Mucosa of stomach (tissue), 1 donor: ENCODE measurements at regions not wholly inside any gene's neighbourhood (a gene's known extent, or its start where the extent isn't known, plus 50 kb on each side); places are given as distances from the start of the nearest gene placed in this dataset.

Source experiments
- H3K27me3 ChIP-seq: one replicate; pipeline ENCODE4 v1.7.0; 2013; ENCODE audit warnings: mild to moderate bottlenecking, low read length; ENCODE audit not compliant: control insufficient read depth, insufficient read depth
- H3K36me3 ChIP-seq: one replicate; pipeline ENCODE4 v1.7.0; 2013; ENCODE audit warnings: low read length; ENCODE audit not compliant: control insufficient read depth, insufficient read depth
- H3K4me1 ChIP-seq: one replicate; pipeline ENCODE4 v1.7.0; 2013; ENCODE audit warnings: mild to moderate bottlenecking, low read length; ENCODE audit not compliant: control insufficient read depth, insufficient read depth
- H3K4me3 ChIP-seq: one replicate; pipeline ENCODE4 v1.7.0; 2013; ENCODE audit warnings: low read length
- H3K9ac ChIP-seq: one replicate; pipeline ENCODE4 v1.7.0; 2013; ENCODE audit warnings: mild to moderate bottlenecking, low read length, moderate library complexity
- H3K9me3 ChIP-seq: one replicate; pipeline ENCODE4 v1.7.0; 2013; ENCODE audit warnings: mild to moderate bottlenecking, low read length, moderate library complexity; ENCODE audit not compliant: control insufficient read depth
- donor health status: Pancreatic carcinoma.

DNA sequence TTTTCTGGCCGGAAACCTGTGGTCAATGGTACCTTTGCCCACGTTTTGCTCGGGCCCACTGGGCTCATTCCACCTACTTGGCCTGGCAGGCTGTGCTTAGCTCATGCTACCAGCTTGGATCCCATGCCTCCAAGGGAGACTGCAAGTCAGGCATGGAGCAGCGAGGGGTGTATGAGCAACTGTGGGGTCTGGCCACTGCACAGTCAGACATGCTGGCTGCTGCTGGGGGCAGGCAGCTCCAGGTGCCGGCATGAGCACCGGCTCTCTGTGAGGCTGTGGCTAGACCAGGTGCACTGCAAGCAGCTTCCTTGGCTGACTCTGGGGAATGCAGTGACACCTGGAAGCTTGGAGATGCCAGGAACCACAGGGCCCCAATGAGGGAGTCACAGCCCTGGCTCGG lies 161.1 kb upstream of the DUSP10 start:
- Histone ChIP-seq H3K27me3 (no peaks in the 10 kb centered on the region), H3K9me3 (no peaks in the 10 kb centered on the region), H3K9ac (no peak overlapping the region), H3K36me3 (no peaks in the 10 kb centered on the region), H3K4me3 (no peak overlapping the region), H3K4me1 (no peaks in the 10 kb centered on the region)

DNA sequence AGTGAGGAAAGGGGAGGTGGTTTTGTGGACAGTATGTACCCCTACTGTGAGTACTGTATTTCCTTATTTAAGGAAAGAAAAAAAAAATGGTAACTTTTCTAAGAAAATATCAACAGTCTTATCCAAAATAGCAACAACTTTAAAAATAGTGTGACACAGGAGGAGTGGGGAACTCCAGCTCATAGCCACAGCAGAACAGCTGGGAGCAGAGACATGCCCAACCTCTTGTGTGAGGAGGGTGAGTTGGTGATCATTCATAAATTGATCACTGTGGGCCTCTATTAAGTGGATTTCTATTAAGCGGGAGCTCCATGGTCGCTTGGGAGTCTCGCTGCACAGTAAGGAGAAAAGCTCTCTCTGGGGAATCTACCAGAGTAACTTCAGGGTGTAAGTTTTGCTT lies 158.8 kb upstream of the DUSP10 start:
- Histone ChIP-seq H3K27me3 (no peaks in the 10 kb centered on the region), H3K9me3 (no peaks in the 10 kb centered on the region), H3K9ac (no peak overlapping the region), H3K4me3 (no peak overlapping the region), H3K4me1 (no peaks in the 10 kb centered on the region), H3K36me3 (no peaks in the 10 kb centered on the region)

DNA sequence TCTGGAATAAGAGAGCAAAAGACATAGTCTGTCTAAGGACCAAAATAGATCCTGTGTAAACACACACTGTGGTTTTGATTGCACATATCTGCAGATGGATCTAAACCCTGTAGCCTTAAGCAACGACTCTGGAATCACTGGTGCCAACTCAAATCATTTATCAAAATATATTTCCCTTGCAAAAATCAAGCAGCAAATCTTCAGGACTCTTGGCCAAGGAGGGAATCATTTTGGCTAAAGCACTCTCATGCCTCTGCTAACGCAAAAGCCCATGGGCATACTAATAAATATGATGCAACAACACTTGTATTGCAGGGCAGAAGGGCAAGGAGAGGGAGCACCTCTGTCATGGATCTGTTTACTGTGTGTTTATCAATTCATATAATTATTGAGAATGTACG lies 155.4 kb upstream of the DUSP10 start:
- no peaks in the 10 kb centered on the region for H3K27me3 ChIP-seq
- no peak overlapping the region for H3K4me3 ChIP-seq
- no peak overlapping the region for H3K9ac ChIP-seq
- no peaks in the 10 kb centered on the region for H3K9me3 ChIP-seq
- H3K4me1 ChIP-seq = no peaks in the 10 kb centered on the region
- no peaks in the 10 kb centered on the region for H3K36me3 ChIP-seq

DNA sequence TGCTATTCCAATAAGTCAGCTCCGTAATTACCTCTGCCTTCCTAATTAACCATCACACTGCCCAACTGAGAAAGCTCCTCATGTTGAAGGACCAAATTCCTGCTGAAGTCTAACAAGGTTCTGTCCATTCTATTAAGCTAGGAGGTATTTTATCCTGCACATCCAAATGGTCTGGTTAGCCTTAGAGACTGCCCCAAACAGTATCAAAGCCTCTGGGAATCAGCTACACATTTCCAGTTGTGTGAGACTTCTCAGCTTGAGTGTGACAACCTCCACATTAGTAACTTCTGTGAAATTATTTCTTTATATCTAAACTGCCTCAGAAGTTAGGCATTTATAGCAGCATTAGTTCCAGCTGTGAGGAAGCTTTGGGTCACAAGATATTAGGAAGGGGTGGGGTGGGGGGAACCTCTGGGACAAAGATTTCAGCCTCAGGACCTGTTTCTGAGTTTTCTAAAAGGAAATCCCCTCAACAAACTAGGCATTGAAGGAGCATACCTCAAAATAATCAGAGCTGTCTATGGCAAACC lies 150.5 kb upstream of the DUSP10 start:
- Histone ChIP-seq H3K9ac (no peak overlapping the region), H3K9me3 (no peaks in the 10 kb centered on the region), H3K4me1 (peaks cover under 1% of the 10 kb centered on the region), H3K4me3 (no peak overlapping the region), H3K27me3 (no peaks in the 10 kb centered on the region), H3K36me3 (no peaks in the 10 kb centered on the region)

DNA sequence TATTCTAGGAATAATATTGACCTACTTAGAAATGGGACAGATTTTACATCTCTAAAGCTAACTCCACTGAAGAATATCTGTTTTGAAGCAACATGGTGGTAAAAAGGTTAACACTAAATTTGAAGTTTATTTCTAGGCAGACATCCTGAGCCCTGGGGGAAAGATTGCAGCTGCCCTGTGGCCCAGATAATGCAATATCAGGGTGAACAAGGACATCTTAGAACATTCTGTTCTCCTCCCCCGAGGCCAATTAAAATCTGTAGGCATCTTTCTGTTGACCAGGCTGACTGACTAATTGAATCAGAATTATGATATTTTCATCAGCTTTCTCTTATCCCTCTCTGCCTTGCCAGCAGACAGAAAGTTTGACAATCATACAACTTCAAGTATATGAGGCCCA lies 149.8 kb upstream of the DUSP10 start:
- Histone ChIP-seq H3K9me3 (no peaks in the 10 kb centered on the region), H3K4me1 (peaks cover 7% of the 10 kb centered on the region), H3K4me3 (no peak overlapping the region), H3K27me3 (no peaks in the 10 kb centered on the region), H3K36me3 (no peaks in the 10 kb centered on the region), H3K9ac (no peak overlapping the region)

DNA sequence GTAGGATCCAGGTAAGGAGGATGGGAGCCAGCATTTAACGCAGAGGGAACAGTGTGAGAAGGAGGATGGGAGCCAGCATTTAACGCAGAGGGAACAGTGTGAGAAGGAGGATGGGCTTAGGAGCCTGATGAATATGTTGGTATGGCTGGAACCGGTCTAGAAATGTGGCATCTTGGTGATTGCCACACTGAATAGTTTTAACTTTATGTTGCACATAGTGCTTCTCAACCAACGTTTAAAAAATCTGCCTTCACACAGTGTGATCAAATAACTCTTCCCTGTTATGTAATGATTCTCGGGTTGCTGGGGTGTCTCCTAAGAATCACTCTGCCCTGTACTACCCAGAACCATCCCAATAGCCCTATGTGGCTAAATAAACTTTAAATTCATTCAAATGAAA lies 146.9 kb upstream of the DUSP10 start:
- Histone ChIP-seq H3K9ac (no peak overlapping the region), H3K27me3 (no peaks in the 10 kb centered on the region), H3K4me3 (no peak overlapping the region), H3K9me3 (no peaks in the 10 kb centered on the region), H3K4me1 (peaks cover 9% of the 10 kb centered on the region), H3K36me3 (no peaks in the 10 kb centered on the region)

DNA sequence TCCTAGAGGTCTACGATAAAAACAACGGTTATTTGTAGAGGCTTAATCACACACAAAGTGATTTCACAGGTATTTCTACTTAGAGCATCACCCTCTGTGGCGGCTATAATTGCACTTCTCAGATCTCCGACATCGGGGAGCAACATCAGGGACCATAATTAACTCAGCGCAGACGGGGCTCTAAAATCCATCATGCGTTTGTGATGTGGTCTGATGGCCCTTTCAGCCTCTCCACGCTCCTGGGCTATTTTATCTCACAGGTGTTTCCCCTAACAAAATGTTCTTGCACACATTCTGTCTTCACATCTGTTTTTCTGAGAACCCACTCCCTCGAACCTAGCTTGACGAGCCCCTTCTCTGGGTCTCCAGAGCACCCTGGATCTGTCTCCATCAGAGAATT lies 146.3 kb upstream of the DUSP10 start:
- Histone ChIP-seq H3K27me3 (no peaks in the 10 kb centered on the region), H3K4me3 (no peak overlapping the region), H3K36me3 (no peaks in the 10 kb centered on the region), H3K9ac (no peak overlapping the region), H3K9me3 (no peaks in the 10 kb centered on the region), H3K4me1 (peaks cover 9% of the 10 kb centered on the region)

DNA sequence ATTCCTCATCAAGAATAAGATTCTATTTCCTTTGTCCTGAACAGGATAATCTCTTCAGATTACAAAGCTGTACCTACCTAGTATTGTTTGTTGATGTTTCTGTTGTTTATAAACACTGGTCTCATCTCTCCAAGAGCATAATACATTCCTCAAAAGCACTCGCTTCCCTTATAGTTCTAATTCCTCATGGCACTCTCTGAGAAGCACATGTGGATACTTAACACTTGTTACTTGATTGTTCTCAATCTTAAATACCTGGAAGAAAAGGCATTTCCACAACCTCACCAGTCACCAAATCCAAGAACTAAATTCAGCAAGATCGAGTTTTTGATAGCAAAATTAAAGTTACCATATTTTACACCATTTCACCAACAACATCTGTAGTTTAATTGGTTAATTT lies 145.9 kb upstream of the DUSP10 start:
- H3K36me3 ChIP-seq = no peaks in the 10 kb centered on the region
- no peaks in the 10 kb centered on the region for H3K27me3 ChIP-seq

DNA sequence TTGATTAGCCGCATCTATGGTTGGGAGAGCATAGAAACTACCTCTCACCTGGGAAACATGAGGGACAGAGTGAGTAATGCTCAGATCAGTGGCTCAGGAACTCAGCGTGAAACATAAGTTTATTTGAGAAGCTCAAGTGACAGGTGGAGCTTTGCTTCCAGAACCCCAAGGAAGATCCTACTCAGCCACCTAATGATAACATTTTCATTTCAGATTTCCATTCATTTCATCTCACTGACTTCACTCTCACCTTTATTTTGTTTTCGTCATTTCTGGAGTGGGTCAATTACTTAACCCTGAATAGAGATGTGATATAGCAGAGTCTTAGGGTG lies 145.5 kb upstream of the DUSP10 start:
- H3K4me1 ChIP-seq = peaks cover 9% of the 10 kb centered on the region
- H3K27me3 ChIP-seq = no peaks in the 10 kb centered on the region
- no peak overlapping the region for H3K4me3 ChIP-seq
- no peak overlapping the region for H3K9ac ChIP-seq
- H3K9me3 ChIP-seq = no peaks in the 10 kb centered on the region
- H3K36me3 ChIP-seq = no peaks in the 10 kb centered on the region

More for the DNA sequence above, 145.9 kb upstream of the DUSP10 start:
- Histone ChIP-seq H3K9me3 (no peaks in the 10 kb centered on the region), H3K4me1 (peaks cover 9% of the 10 kb centered on the region), H3K4me3 (no peak overlapping the region), H3K9ac (no peak overlapping the region)

DNA sequence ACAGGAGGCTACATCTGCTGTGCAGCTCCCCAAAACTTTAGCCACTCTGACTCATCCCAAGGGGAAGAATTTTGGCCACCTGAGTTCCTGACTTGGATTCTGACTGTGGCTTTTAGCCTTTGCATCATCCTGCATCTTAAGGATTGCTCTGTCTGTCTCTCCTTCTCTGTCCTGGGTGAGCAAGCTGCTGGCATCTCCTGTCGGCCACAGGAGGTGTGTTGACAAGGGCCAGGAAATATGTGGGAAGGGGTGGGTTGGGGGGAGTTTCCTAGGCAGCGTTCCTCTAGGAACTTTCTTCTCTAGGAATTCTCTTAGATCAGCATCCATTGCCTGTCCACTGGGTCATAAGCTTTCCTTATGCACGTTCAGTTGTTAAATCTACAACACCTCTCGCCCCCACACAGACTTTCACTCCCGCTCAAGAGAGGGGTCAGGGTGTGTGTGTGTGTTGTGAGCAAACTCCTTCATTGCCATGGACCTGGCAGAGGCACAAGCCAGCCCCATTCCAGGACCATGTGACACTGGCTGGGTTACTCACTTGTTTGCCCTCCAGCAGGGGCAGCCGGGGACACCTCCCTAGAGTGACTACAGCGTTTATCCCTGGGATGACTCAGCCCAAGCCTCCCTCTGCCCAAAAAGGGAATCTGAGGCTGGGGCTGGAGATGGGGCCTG lies 145.0 kb upstream of the DUSP10 start:
- no peak overlapping the region for H3K9ac ChIP-seq
- H3K9me3 ChIP-seq = no peaks in the 10 kb centered on the region
- H3K27me3 ChIP-seq = no peaks in the 10 kb centered on the region
- no peak overlapping the region for H3K4me3 ChIP-seq
- H3K4me1 ChIP-seq = peaks cover 9% of the 10 kb centered on the region
- no peaks in the 10 kb centered on the region for H3K36me3 ChIP-seq

DNA sequence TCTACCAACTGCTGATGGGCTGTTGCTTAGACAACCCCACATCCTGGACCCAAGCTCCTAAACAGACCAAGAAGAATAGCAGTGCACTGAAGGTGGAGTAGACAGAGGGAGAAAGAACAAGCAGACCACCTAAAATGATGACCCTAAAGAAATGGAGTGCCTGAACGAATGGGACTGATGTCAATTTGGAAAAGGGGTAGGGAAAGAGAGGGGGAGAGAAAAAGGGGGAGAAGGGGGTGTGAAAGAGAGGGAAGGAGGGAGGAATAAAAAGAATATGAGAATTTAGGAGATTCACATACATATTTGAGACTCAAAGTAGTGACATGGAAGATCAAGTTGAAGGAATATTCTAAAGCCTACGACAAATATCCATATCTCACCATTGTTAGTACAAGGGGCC lies 144.4 kb upstream of the DUSP10 start:
- H3K4me1 ChIP-seq = peaks cover 9% of the 10 kb centered on the region
- no peaks in the 10 kb centered on the region for H3K9me3 ChIP-seq
- H3K9ac ChIP-seq = no peak overlapping the region
- H3K4me3 ChIP-seq = no peak overlapping the region
- no peaks in the 10 kb centered on the region for H3K36me3 ChIP-seq
- H3K27me3 ChIP-seq = no peaks in the 10 kb centered on the region

DNA sequence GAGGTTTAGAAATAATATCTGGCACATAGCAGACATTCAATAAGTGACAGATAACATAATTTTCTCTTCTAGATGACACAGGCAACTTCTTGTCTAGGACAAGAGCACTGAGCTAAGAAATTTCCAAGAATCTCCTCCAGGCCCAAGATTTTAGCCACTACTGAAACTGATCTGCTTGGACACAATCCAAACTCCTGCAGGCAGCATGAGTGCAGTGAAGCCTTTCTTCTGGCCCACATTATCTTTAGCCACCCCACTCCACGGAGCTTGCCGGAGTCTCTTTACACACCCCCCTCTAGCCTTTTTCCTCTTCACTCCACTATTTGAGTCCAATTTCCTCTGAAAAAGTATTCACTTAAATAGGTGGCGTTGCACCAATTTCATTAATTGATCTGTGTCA lies 142.9 kb upstream of the DUSP10 start:
- no peaks in the 10 kb centered on the region for H3K9me3 ChIP-seq
- no peak overlapping the region for H3K4me3 ChIP-seq
- peaks cover 9% of the 10 kb centered on the region for H3K4me1 ChIP-seq
- H3K27me3 ChIP-seq = no peaks in the 10 kb centered on the region
- no peaks in the 10 kb centered on the region for H3K36me3 ChIP-seq
- H3K9ac ChIP-seq = no peak overlapping the region
